Epithelial cell of esophagus (primary cell): ENCODE measurements at regions not wholly inside any gene's neighbourhood (a gene's known extent, or its start where the extent isn't known, plus 50 kb on each side); places are given as distances from the start of the nearest gene placed in this dataset.

Experiments
- DNase-seq: peaks from one replicate; pipeline ENCODE4 v3.0.0; 2010; ENCODE audit warnings: low read depth
- H3K4me3 ChIP-seq: 2 replicates; pipeline ENCODE4 v1.5.1; 2011; ENCODE audit warnings: mild to moderate bottlenecking, low read length, control low read depth
- TF ChIP-seq, protein P1 (sequence below): IDR thresholded peaks from 2 replicates; pipeline ENCODE4 v1.5.1; 2011; ENCODE audit warnings: low read depth, mild to moderate bottlenecking, low read length, control low read depth, inconsistent platforms; ENCODE audit not compliant: insufficient read depth; ENCODE audit errors: missing control alignments

DNA sequence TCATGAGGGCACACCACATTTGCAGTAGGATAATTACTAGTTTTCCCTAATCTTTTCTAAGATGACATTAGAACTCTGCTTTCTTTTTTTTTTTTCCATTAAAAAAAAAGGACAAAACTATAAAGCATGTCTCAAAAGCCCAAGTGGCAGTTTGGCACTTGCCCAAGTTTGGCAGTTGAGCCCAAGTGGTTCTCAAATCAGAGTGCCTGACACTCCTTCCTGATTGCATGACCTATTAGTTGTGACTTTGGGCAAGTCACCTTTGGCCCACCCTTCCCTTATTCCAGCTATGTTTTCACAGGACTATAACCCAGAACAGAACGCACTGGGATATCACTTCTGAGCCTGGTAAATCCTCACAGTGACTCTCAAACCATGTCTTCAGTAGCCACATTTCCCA lies 273.0 kb downstream of the CCDC85A start:
- no peak overlapping the region for H3K4me3 ChIP-seq
- DNase-seq, result no peak
- TF ChIP-seq, protein P1, sequence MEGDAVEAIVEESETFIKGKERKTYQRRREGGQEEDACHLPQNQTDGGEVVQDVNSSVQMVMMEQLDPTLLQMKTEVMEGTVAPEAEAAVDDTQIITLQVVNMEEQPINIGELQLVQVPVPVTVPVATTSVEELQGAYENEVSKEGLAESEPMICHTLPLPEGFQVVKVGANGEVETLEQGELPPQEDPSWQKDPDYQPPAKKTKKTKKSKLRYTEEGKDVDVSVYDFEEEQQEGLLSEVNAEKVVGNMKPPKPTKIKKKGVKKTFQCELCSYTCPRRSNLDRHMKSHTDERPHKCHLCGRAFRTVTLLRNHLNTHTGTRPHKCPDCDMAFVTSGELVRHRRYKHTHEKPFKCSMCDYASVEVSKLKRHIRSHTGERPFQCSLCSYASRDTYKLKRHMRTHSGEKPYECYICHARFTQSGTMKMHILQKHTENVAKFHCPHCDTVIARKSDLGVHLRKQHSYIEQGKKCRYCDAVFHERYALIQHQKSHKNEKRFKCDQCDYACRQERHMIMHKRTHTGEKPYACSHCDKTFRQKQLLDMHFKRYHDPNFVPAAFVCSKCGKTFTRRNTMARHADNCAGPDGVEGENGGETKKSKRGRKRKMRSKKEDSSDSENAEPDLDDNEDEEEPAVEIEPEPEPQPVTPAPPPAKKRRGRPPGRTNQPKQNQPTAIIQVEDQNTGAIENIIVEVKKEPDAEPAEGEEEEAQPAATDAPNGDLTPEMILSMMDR, result no peak

DNA sequence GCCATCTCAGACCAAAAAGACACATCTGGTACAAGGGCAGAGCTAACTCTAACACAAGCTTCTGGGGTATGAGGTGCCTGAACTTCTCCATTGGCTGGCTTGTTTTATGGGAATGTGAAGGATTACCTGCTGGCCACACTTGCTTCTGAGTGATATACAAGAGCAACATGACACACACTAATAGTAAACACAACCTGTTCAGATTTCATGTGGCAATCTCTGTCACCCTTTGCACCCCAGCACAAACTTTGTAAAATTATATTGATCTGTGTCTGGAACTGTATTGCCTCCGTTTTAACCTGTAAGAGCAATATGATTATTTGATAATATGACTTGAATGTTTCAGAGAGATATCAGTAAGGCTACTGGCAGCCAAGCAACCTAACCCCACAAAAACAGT lies 276.7 kb downstream of the CCDC85A start:
- TF ChIP-seq, protein P1, result no peak
- no peak overlapping the region for H3K4me3 ChIP-seq
- DNase-seq, result no peak

DNA sequence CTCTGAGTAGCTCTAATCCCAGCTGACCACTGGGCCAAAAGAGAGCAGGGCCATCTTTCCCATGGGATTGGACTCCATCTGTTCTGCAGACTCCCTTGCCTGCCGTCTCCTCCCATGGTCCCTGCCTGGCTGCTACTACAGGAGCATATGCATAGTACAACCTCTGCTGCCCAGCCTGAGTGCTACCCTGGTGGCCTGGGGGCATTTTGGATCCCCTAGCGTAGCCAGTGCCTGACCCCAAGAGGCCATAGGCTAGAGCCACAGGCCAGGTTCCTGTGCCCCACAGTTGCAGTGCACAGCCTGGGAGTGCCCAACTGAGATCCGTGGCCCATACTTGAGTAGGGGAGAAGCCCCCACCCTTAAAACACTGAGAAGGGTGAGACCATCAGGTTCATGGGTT lies 280.3 kb downstream of the CCDC85A start:
- H3K4me3 ChIP-seq, result no peak overlapping the region
- DNase-seq, result no peak
- TF ChIP-seq, protein P1, result no peak

DNA sequence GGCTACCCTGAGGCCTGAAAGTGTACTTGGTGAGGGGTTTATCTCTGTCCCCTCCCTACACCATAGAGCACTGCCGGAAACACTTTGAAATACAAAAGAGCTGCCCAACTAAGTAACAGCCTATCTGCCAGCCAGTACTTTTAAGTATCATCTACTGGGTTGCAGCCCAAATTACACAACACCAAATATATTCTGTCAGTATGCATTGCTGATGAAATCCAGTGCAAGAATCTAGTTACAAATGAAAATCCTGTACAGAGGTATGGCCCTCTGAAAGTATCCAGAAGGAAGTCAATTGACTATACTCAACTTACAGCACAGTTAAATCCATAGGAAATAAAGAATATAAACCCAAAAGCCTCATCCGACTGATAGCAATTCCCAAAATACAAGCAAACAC lies 280.8 kb downstream of the CCDC85A start:
- no peak overlapping the region for H3K4me3 ChIP-seq
- no peak for DNase-seq
- TF ChIP-seq, protein P1, result no peak

DNA sequence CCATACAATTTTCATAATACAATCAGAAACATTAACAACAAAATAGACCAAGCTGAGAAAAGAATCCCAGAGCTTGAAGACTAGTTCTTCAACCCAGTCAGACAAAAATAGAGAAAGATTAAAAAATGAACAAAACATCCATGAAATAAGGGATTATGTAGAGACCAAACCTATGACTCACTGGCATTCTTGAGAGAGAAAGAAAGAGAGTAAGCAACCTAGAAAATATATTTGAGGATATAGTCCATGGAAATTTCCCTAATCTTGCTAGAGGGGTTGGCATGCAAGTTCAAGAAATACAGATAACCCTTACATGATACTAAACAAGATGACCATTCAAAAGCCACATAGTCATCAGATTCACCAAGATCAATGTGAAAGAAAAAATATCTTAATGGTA lies 281.7 kb downstream of the CCDC85A start:
- TF ChIP-seq, protein P1, result no peak
- no peak for DNase-seq
- H3K4me3 ChIP-seq, result no peak overlapping the region

DNA sequence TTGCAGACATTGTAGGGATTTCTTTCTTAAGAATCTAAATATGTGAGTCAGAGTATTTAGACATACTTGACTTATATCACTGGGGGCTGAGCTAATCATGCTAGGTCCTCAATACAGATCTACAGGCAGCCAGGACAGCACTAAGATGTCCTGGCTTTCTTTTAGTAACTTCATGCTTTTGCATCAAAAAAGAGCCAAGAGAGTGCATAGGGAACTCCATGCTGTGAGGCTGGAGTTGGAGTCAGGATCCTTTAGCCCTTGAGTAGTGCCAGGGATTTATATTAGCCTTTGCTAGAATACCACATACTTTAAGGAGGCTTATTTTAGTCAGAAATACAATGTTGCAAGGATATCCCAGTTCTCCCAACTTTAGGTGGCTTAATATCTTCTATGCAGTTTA lies 289.7 kb downstream of the CCDC85A start:
- TF ChIP-seq, protein P1, result no peak
- DNase-seq, result no peak
- no peak overlapping the region for H3K4me3 ChIP-seq

DNA sequence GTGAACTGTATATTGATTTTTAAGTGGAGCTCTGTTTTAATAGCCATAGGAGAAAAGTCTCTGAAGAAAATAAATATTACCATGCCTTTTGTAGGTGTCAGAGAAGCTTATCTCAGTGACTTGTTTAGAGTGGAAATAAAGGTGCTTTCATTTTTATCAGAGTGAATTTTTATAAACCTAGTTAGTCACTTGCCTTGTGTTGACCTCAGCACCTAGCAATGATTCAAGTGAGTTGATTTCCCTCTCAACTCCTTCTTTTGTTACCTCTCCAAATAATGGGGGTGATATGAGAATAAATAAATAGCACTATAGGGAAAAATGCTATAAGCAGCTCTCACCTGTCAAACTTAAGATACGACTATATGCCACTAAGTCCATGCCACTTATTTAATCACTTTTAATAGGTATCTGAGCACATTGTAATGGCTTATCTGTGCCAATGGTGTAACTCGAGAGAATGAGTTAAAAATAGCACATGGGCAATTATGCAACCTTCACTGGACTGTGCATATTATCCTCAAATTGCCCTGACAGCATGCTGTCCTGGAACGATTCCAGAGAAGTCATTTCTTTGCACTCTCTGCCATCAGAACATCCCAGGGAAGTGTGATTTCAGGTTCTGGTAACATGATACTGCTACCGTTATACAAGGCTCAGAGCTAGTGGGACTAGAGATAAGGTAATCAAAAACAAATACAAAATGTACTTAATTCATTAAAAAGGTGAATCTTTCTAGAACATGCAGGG lies 290.8 kb downstream of the CCDC85A start:
- peak; percentile 21 for DNase-seq
- TF ChIP-seq, protein P1, result no peak
- H3K4me3 ChIP-seq, result no peak overlapping the region
